HepG2 (cell line): ENCODE measurements at regions not wholly inside any gene's neighbourhood (a gene's known extent, or its start where the extent isn't known, plus 50 kb on each side); places are given as distances from the start of the nearest gene placed in this dataset.

Experiments used
- ATAC-seq: fragments of 200-7000 bp; cut with Tn5 transposase; 3 replicates; pipeline ENCODE4 v1.9.1; 2020; ENCODE audit warnings: mild to moderate bottlenecking, moderate library complexity
- BruUV-seq: library from RNA; stranded (reverse); fragments of 400-500 nt; replicated peaks from 2 replicates; lab custom pipeline; 2021; lab: Mats Ljungman, UMichigan
- CTCF ChIA-PET: fragments of 300-600 bp; formaldehyde crosslinking; extraction: SDS; loops from one replicate; lab custom pipeline; 2021; ENCODE audit warnings: low total read pairs, inconsistent platforms, low intra/inter-chr PET ratio; lab: Yijun Ruan, JAX
- POLR2A ChIA-PET: fragments of 350-600 bp; sonication (Branson Sonifier 250); formaldehyde crosslinking; loops from one replicate; lab custom pipeline; 2020; ENCODE audit warnings: antibody characterized with exemption, inconsistent platforms; lab: Yijun Ruan, JAX
- DNase-seq: peaks from one replicate; pipeline ENCODE4 v3.0.0-alpha.2; 2015; ENCODE audit warnings: low spot score
- FAIRE-seq: peaks from 3 replicates; lab custom pipeline; 2011; peaks lifted over from hg19 to GRCh38; lab: Jason Lieb, UNC
- H2AFZ ChIP-seq: one replicate; pipeline ENCODE4 v1.6.1; 2011; ENCODE audit warnings: low read length, inconsistent platforms
- H3K27ac ChIP-seq: fragments of 300-600 bp; 3 replicates; pipeline ENCODE4 v1.8.0; 2011; ENCODE audit warnings: mixed run types, mild to moderate bottlenecking, mixed read lengths, low read length, inconsistent platforms; ENCODE audit not compliant: insufficient read depth; ENCODE audit errors: extremely low read length
- H3K27me3 ChIP-seq, 2 experiments: fragments of 200-600 bp in 1 of 2; 2 replicates in 1 of 2; 3 replicates in 1 of 2; pipeline versions ENCODE4 v1.6.0 to v1.8.0; 2011; ENCODE audit warnings: low read length in 2 of 2, mild to moderate bottlenecking in 2 of 2, moderate library complexity in 2 of 2, inconsistent platforms in 1 of 2; ENCODE audit not compliant: insufficient read depth in 2 of 2, control insufficient read depth in 1 of 2
- H3K36me3 ChIP-seq, 2 experiments: fragments of 200-600 bp in 1 of 2; replicated peaks in 1 of 2; 2 replicates in 1 of 2; 3 replicates in 1 of 2; pipeline versions ENCODE4 v1.5.1 to v1.8.0; 2011; ENCODE audit warnings: low read length in 2 of 2, inconsistent platforms in 1 of 2; ENCODE audit not compliant: insufficient read depth in 2 of 2, control insufficient read depth in 1 of 2
- H3K4me1 ChIP-seq: 2 replicates; pipeline ENCODE4 v1.5.1; 2012; ENCODE audit warnings: low read length, inconsistent platforms; ENCODE audit not compliant: insufficient read depth
- H3K4me2 ChIP-seq: 2 replicates; pipeline ENCODE4 v1.6.0; 2011; ENCODE audit warnings: low read depth, low read length, inconsistent platforms
- H3K4me3 ChIP-seq, 3 experiments: fragments of 200-600 bp in 1 of 3; sonication (generic), shearing (Covaris generic) in 1 of 3; replicated peaks in 1 of 3; 2 replicates each; pipeline ENCODE4 v1.5.1; 2011 to 2016; ENCODE audit warnings: low read length in 3 of 3, inconsistent platforms in 2 of 3, low read depth in 2 of 3, mild to moderate bottlenecking in 2 of 3, control low read depth in 1 of 3, mixed read lengths in 1 of 3; ENCODE audit not compliant: insufficient read depth in 1 of 3
- H3K79me2 ChIP-seq: one replicate; pipeline ENCODE4 v1.6.1; 2011; ENCODE audit warnings: low read length, inconsistent platforms; ENCODE audit not compliant: insufficient read depth
- H3K9ac ChIP-seq: 2 replicates; pipeline ENCODE4 v1.6.0; 2011; ENCODE audit warnings: mild to moderate bottlenecking, low read depth, low read length, inconsistent platforms; ENCODE audit not compliant: insufficient read depth
- H3K9me3 ChIP-seq: 2 replicates; pipeline ENCODE4 v1.5.1; 2012; ENCODE audit warnings: mild to moderate bottlenecking, low read length
- H4K20me1 ChIP-seq: 2 replicates; pipeline ENCODE4 v1.6.0; 2011; ENCODE audit warnings: inconsistent platforms, mild to moderate bottlenecking, low read length, moderate library complexity; ENCODE audit not compliant: insufficient read depth
- AGO2 ChIP-seq: fragments of 200-400 bp; formaldehyde crosslinking; optimal IDR thresholded peaks from 2 replicates; pipeline ENCODE3; 2017; ENCODE audit warnings: mild to moderate bottlenecking, low read depth, low read length, moderate library complexity
- NKX3-1 ChIP-seq: sonication (generic); formaldehyde crosslinking; IDR thresholded peaks from 2 replicates; pipeline ENCODE4 v1.5.0; 2020; ENCODE audit warnings: missing genetic modification reagents
- PHF5A ChIP-seq: IDR thresholded peaks from one replicate; pipeline ENCODE4 v1.6.1; 2018; ENCODE audit warnings: low read depth, missing genetic modification reagents; ENCODE audit not compliant: unreplicated experiment
- TOPORS ChIP-seq: sonication (generic); formaldehyde crosslinking; IDR thresholded peaks from 2 replicates; pipeline ENCODE4 v1.8.0; 2023; ENCODE audit warnings: mild to moderate bottlenecking, missing genetic modification reagents
- ZFP37 ChIP-seq: sonication (generic); formaldehyde crosslinking; IDR thresholded peaks from 2 replicates; pipeline ENCODE4 v1.4.0; 2020; ENCODE audit warnings: missing genetic modification reagents, borderline replicate concordance
- ZNF383 ChIP-seq: sonication (generic); formaldehyde crosslinking; IDR thresholded peaks from 2 replicates; pipeline ENCODE4 v1.4.0; 2020; ENCODE audit warnings: missing genetic modification reagents, mild to moderate bottlenecking, borderline replicate concordance
- ZNF605 ChIP-seq: sonication (generic); formaldehyde crosslinking; IDR thresholded peaks from 2 replicates; pipeline ENCODE4 v1.8.0; 2022; ENCODE audit warnings: mild to moderate bottlenecking, missing genetic modification reagents
- ZNF782 ChIP-seq: sonication (generic); formaldehyde crosslinking; IDR thresholded peaks from 2 replicates; pipeline ENCODE4 v1.4.0; 2020; ENCODE audit warnings: missing genetic modification reagents, mild to moderate bottlenecking, borderline replicate concordance
- ZNF850 ChIP-seq: sonication (generic); formaldehyde crosslinking; conservative IDR thresholded peaks from 2 replicates; pipeline ENCODE4 v1.9.0; 2021; ENCODE audit warnings: mild to moderate bottlenecking, missing genetic modification reagents
- WGBS: methylation state at CpG from one replicate; pipeline ENCODE4 v1.1.6; 2017; ENCODE audit warnings: low lambda C conversion rate; 5-methylcytosine and 5-hydroxymethylcytosine counted together
- in situ Hi-C: cut with HindIII; loops from 2 replicates; pipeline ENCODE4 v1.10.0; 2017; ENCODE audit warnings: low pct_unique_long_range_greater_than_20kb; ENCODE audit not compliant: extremely low pct_ligation_motif_present
- intact Hi-C: fragments of 100-400 bp; cut with micrococcal nuclease; formaldehyde crosslinking; loops from one replicate; pipeline ENCODE4 v1.10.0; 2022; ENCODE audit not compliant: unreplicated experiment
- TF ChIP-seq, protein P1 (sequence below): fragments of 450-650 bp; IDR thresholded peaks from 2 replicates; pipeline ENCODE4 v1.6.1; 2016
- TF ChIP-seq, protein P2 (sequence below): sonication (generic); formaldehyde crosslinking; IDR thresholded peaks from 2 replicates; pipeline ENCODE4 v1.4.0; 2020; ENCODE audit warnings: mild to moderate bottlenecking, missing genetic modification reagents

DNA sequence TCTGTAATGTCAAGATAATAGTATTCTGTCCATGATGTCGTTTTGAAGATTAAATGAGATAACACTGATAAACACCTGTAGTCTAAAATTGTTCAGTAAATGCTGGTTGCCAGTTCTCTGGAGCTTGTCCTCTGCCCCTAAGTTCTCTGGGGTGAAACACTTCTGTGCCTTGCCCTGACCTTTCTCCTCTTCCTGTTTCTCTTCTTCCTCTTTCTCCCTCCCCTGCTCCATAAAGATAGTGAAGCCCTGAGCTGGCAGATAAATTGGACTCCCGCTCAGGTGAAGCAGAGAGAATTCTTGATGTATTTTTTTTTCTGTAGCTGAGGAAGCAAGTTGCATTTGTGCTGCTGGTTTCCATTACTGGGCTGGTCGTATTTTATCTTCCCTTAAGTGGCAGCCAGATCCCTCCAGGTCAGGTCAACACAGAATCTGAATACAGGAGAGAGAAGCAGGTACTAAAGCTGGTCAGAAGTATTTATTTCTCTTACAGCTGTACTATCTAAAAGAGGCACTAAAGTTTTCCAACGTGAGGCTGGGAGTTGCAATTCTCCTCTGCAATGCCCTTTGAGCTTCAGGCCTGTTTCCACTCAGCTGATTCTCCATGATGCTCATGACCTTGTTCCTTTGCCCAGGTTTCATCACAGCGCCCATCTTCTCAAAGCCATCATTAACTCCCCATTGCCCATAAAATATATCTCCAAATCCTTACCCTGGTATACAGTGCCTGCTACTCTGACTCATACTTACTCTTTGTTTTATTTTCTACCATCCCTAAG is 319.3 kb upstream of the CFAP20DC start:
- 7% methylated on average over 5 of the region's 5 CpGs for WGBS
- H3K4me1 ChIP-seq, result no peaks in the 10 kb centered on the region
- in situ Hi-C loops, result no loop called here
- DNase-seq (no peak), ATAC-seq (no peak), FAIRE-seq (no peak)
- no peaks in the 10 kb centered on the region for H3K36me3 ChIP-seq
- H3K9me3 ChIP-seq, result no peaks in the 10 kb centered on the region
- no peak overlapping the region for H2AFZ ChIP-seq
- no peaks in the 10 kb centered on the region for H4K20me1 ChIP-seq
- H3K4me3 ChIP-seq, result no peak overlapping the region
- no peak overlapping the region for H3K4me2 ChIP-seq
- no peak overlapping the region for H3K9ac ChIP-seq
- intact Hi-C loops, result no loop called here
- H3K79me2 ChIP-seq, result no peaks in the 10 kb centered on the region
- TF ChIP-seq ZNF782 (CRISPR knock-in tag), result no peak
- TF ChIP-seq ZNF850, result no peak
- TF ChIP-seq, protein P1, sequence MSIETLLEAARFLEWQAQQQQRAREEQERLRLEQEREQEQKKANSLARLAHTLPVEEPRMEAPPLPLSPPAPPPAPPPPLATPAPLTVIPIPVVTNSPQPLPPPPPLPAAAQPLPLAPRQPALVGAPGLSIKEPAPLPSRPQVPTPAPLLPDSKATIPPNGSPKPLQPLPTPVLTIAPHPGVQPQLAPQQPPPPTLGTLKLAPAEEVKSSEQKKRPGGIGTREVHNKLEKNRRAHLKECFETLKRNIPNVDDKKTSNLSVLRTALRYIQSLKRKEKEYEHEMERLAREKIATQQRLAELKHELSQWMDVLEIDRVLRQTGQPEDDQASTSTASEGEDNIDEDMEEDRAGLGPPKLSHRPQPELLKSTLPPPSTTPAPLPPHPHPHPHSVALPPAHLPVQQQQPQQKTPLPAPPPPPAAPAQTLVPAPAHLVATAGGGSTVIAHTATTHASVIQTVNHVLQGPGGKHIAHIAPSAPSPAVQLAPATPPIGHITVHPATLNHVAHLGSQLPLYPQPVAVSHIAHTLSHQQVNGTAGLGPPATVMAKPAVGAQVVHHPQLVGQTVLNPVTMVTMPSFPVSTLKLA, result no peak
- no peak for TF ChIP-seq ZNF383 (CRISPR knock-in tag)
- no peak for TF ChIP-seq AGO2
- no peak for TF ChIP-seq ZFP37
- TF ChIP-seq, protein P2, sequence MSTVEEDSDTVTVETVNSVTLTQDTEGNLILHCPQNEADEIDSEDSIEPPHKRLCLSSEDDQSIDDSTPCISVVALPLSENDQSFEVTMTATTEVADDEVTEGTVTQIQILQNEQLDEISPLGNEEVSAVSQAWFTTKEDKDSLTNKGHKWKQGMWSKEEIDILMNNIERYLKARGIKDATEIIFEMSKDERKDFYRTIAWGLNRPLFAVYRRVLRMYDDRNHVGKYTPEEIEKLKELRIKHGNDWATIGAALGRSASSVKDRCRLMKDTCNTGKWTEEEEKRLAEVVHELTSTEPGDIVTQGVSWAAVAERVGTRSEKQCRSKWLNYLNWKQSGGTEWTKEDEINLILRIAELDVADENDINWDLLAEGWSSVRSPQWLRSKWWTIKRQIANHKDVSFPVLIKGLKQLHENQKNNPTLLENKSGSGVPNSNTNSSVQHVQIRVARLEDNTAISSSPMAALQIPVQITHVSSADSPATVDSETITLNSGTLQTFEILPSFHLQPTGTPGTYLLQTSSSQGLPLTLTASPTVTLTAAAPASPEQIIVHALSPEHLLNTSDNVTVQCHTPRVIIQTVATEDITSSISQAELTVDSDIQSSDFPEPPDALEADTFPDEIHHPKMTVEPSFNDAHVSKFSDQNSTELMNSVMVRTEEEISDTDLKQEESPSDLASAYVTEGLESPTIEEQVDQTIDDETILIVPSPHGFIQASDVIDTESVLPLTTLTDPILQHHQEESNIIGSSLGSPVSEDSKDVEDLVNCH, result no peak
- no peak for TF ChIP-seq ZNF605 (CRISPR knock-in tag)
- no peak for TF ChIP-seq PHF5A (CRISPR knock-in tag)
- no peak for TF ChIP-seq NKX3-1
- no peak for TF ChIP-seq TOPORS (CRISPR knock-in tag)
- no TSS peak for BruUV-seq
- no peak overlapping the region for H3K27ac ChIP-seq
- ChIA-PET POLR2A (no interaction called here), CTCF (no interaction called here)
- no peaks in the 10 kb centered on the region for H3K27me3 ChIP-seq
